OCI-LY7 (cell line): ENCODE measurements at regions not wholly inside any gene's neighbourhood (a gene's known extent, or its start where the extent isn't known, plus 50 kb on each side); places are given as distances from the start of the nearest gene placed in this dataset.

Source experiments
- CTCF ChIP-seq: fragments of 200-600 bp; sonication (generic); conservative IDR thresholded peaks from 2 replicates; pipeline ENCODE4 v1.5.1; 2014; ENCODE audit warnings: mild to moderate bottlenecking, antibody characterized with exemption, low read length, moderate library complexity, mixed read lengths
- EZH2phosphoT487 ChIP-seq: fragments of 200-600 bp; sonication (generic); IDR thresholded peaks from 2 replicates; pipeline ENCODE4 v1.6.1; 2018; ENCODE audit warnings: low read depth, borderline replicate concordance, mild to moderate bottlenecking, mixed run types, antibody characterized with exemption, low read length, moderate library complexity, mixed read lengths

- TF ChIP-seq CTCF (no peak), EZH2phosphoT487 (no peak)
Observed at GRCh38 chr2:220465700-220466099, 838.3 kb downstream of the SLC4A3 start.
